SU-DHL-6 (cell line): ENCODE measurements at regions not wholly inside any gene's neighbourhood (a gene's known extent, or its start where the extent isn't known, plus 50 kb on each side); places are given as distances from the start of the nearest gene placed in this dataset.

Experiments
- H2AFZ ChIP-seq: fragments of 200-600 bp; sonication (generic); 2 replicates; pipeline ENCODE4 v1.6.1; 2014; ENCODE audit warnings: low read depth, mild to moderate bottlenecking, moderate library complexity, mixed read lengths, antibody characterized with exemption, low read length; ENCODE audit not compliant: severe bottlenecking
- H3F3A ChIP-seq: fragments of 200-600 bp; shearing (Covaris generic); 2 replicates; pipeline ENCODE4 v1.6.0; 2016; ENCODE audit warnings: antibody characterized with exemption, mild to moderate bottlenecking; ENCODE audit not compliant: insufficient read depth
- H3K27ac ChIP-seq: fragments of 200-600 bp; sonication (generic); 2 replicates; pipeline ENCODE4 v1.5.1; 2016; ENCODE audit warnings: low read depth, mild to moderate bottlenecking, low read length, moderate library complexity, mixed read lengths
- H3K27me3 ChIP-seq: fragments of 200-600 bp; sonication (generic), shearing (Covaris generic); 2 replicates; pipeline ENCODE4 v1.6.0; 2014; ENCODE audit warnings: mild to moderate bottlenecking, low read length
- H3K36me3 ChIP-seq: fragments of 200-600 bp; sonication (generic); 2 replicates; pipeline ENCODE4 v1.6.1; 2014; ENCODE audit warnings: mild to moderate bottlenecking, low read length, mixed read lengths
- H3K4me2 ChIP-seq: fragments of 300-600, 200-600 bp; shearing (Covaris generic), sonication (generic); 2 replicates; pipeline ENCODE4 v1.6.0; 2014; ENCODE audit warnings: low read length, low read depth, mild to moderate bottlenecking; ENCODE audit not compliant: poor library complexity, severe bottlenecking
- H3K4me3 ChIP-seq: fragments of 200-600 bp; sonication (generic); 2 replicates; pipeline ENCODE4 v1.5.1; 2014; ENCODE audit warnings: antibody characterized with exemption, low read length, mild to moderate bottlenecking, mixed read lengths; ENCODE audit not compliant: insufficient read depth, poor library complexity, severe bottlenecking
- H3K79me2 ChIP-seq: fragments of 200-600 bp; sonication (generic); 2 replicates; pipeline ENCODE4 v1.6.1; 2014; ENCODE audit warnings: mild to moderate bottlenecking, low read length, moderate library complexity; ENCODE audit not compliant: insufficient read depth
- H3K9ac ChIP-seq: fragments of 200-600 bp; sonication (generic); 2 replicates; pipeline ENCODE4 v1.7.0; 2014; ENCODE audit warnings: mild to moderate bottlenecking, low read length
- H3K9me2 ChIP-seq: fragments of 200-600 bp; sonication (generic); replicated peaks from 2 replicates; pipeline ENCODE4 v1.6.1; 2014; ENCODE audit warnings: low read length; ENCODE audit not compliant: insufficient read depth
- H3K9me3 ChIP-seq: fragments of 200-600 bp; sonication (generic); 2 replicates; pipeline ENCODE4 v1.6.1; 2014; ENCODE audit warnings: low read length, mixed read lengths; ENCODE audit not compliant: insufficient read depth
- H4K20me1 ChIP-seq: fragments of 200-600 bp; sonication (generic); 2 replicates; pipeline ENCODE4 v1.6.1; 2014; ENCODE audit warnings: low read depth, mild to moderate bottlenecking, antibody characterized with exemption, low read length, moderate library complexity, mixed read lengths
- EZH2phosphoT487 ChIP-seq: fragments of 200-600 bp; sonication (generic), shearing (Covaris generic); conservative IDR thresholded peaks from 2 replicates; pipeline ENCODE4 v1.6.1; 2018; ENCODE audit warnings: mild to moderate bottlenecking, antibody characterized with exemption, low read length, moderate library complexity, mixed read lengths
- TF ChIP-seq, protein P1 (sequence below): fragments of 200-600 bp; sonication (generic); IDR thresholded peaks from one replicate; pipeline ENCODE4 v1.5.1; 2017; ENCODE audit warnings: antibody characterized with exemption, mild to moderate bottlenecking, low read length, moderate library complexity; ENCODE audit not compliant: insufficient read depth, poor library complexity, severe bottlenecking

- Histone ChIP-seq H3K4me3 (no peak overlapping the region), H3K79me2 (no peaks in the 10 kb centered on the region), H4K20me1 (no peaks in the 10 kb centered on the region), H2AFZ (no peak overlapping the region), H3K27ac (no peak overlapping the region), H3K36me3 (no peaks in the 10 kb centered on the region), H3K4me2 (no peak overlapping the region), H3K27me3 (no peaks in the 10 kb centered on the region), H3K9me2 (no peaks in the 10 kb centered on the region), H3K9me3 (no peaks in the 10 kb centered on the region), H3K9ac (no peak overlapping the region), H3F3A (no peaks in the 10 kb centered on the region)
- no peak for TF ChIP-seq EZH2phosphoT487
- TF ChIP-seq, protein P1, sequence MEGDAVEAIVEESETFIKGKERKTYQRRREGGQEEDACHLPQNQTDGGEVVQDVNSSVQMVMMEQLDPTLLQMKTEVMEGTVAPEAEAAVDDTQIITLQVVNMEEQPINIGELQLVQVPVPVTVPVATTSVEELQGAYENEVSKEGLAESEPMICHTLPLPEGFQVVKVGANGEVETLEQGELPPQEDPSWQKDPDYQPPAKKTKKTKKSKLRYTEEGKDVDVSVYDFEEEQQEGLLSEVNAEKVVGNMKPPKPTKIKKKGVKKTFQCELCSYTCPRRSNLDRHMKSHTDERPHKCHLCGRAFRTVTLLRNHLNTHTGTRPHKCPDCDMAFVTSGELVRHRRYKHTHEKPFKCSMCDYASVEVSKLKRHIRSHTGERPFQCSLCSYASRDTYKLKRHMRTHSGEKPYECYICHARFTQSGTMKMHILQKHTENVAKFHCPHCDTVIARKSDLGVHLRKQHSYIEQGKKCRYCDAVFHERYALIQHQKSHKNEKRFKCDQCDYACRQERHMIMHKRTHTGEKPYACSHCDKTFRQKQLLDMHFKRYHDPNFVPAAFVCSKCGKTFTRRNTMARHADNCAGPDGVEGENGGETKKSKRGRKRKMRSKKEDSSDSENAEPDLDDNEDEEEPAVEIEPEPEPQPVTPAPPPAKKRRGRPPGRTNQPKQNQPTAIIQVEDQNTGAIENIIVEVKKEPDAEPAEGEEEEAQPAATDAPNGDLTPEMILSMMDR = no peak
These were observed 247.9 kb downstream of the ADGRL2 start for GRCh38 chr1:82048596-82048995.

DNA sequence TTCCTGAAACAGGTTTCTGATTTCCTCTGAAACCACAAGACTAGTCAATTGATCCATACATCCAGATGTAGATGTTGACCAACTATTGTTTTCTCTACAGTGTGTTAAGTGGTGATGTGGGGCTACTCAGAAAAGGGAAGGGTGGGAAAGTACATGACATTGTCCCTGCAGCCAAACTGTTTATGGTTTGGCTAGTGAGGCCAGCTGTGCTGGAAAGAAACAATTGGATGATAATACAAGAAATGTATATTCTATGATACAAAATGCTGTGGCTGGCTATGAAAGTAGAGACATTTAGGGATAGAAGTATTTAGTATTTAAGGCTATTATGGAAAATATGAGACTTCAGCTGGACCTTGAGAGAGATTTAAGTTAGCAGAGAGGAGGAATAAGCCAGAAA is 244.5 kb downstream of the ADGRL2 start:
- Histone ChIP-seq H3F3A (no peaks in the 10 kb centered on the region), H3K9ac (no peak overlapping the region), H4K20me1 (no peaks in the 10 kb centered on the region), H3K9me3 (no peaks in the 10 kb centered on the region), H3K27ac (no peak overlapping the region), H3K79me2 (no peaks in the 10 kb centered on the region), H3K4me2 (no peak overlapping the region), H3K36me3 (no peaks in the 10 kb centered on the region), H3K27me3 (no peaks in the 10 kb centered on the region), H3K9me2 (no peaks in the 10 kb centered on the region), H2AFZ (no peak overlapping the region), H3K4me3 (no peak overlapping the region)
- TF ChIP-seq EZH2phosphoT487 = no peak
- TF ChIP-seq, protein P1 = no peak

DNA sequence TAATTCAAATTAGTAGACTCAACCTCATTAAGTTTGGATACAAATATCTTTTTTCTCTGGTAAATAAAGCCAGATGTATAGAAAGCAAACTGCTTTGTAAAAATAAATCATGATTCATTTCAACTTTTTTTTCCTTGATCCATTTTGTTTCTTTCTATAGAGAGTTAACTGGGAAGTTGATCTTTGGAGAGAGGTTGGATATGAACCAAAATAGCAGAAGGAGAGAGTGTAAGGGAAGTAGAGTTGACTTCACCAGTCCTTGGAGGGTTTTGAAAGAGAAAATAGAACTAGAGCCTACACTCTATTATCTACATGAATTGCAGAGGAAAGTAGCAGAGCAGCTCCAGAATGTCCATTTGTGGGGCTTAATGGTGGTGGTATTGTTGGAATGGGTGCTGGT is 243.8 kb downstream of the ADGRL2 start:
- Histone ChIP-seq H3K4me3 (no peak overlapping the region), H3K36me3 (no peaks in the 10 kb centered on the region), H3K9me2 (no peaks in the 10 kb centered on the region), H3K4me2 (no peak overlapping the region), H3K27me3 (no peaks in the 10 kb centered on the region), H3K27ac (no peak overlapping the region), H3K9me3 (no peaks in the 10 kb centered on the region), H3K9ac (no peak overlapping the region), H3F3A (no peaks in the 10 kb centered on the region), H4K20me1 (no peaks in the 10 kb centered on the region), H3K79me2 (no peaks in the 10 kb centered on the region), H2AFZ (no peak overlapping the region)
- TF ChIP-seq, protein P1 = no peak
- TF ChIP-seq EZH2phosphoT487 = no peak
